Epithelial cell of prostate (primary cell): ENCODE measurements at regions not wholly inside any gene's neighbourhood (a gene's known extent, or its start where the extent isn't known, plus 50 kb on each side); places are given as distances from the start of the nearest gene placed in this dataset.

Experiments used
- DNase-seq: peaks from one replicate; pipeline ENCODE4 v3.0.0-alpha.2; 2011; ENCODE audit warnings: low read depth, low spot score
- H3K27ac ChIP-seq: fragments of 450-650 bp; 2 replicates; pipeline ENCODE4 v1.5.1; 2017; ENCODE audit warnings: mild to moderate bottlenecking

DNA sequence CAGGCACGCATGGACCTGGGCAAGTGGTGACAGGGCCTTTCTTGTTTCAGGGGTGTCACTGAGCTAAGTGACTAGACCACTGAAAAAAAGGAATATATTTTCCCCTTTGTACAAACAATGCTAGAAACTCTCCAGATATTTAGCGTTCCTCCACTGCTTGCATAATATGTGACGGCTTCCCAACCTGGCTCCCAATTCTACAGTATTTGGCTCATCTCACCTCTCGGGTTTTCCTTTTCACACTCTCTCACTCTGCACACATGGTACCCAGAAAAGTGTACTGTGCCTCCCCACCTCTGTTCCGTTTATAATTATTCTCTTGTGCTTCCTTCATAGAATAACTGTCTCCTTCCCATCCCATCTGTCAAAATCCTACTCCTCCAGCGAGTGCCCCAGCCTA, 140.5 kb upstream of the KLHL25 start:
- H3K27ac ChIP-seq, result no peak overlapping the region

DNA sequence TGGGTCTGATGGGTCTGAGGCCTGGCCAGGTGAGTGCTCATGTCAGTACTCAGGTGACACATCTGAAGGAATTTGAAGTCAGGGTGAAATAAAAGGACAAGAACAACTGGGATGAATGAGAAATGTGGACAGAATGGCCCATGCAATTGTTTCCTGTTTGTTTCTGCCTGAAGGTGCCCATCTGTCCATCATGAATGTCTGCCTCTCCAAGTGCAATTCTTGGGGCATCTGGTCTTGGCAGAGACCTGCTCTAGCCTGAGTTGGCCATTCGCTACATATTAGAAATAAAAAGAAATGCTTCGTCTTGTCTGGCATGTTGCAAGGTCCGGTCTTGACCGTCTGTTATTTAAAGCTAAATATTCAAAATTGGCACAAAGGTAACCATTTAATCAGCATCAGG, 142.0 kb upstream of the AGBL1 start:
- DNase-seq, result no peak
- H3K27ac ChIP-seq, result no peak overlapping the region

More for the DNA sequence above, 140.5 kb upstream of the KLHL25 start:
- DNase-seq, result no peak

DNA sequence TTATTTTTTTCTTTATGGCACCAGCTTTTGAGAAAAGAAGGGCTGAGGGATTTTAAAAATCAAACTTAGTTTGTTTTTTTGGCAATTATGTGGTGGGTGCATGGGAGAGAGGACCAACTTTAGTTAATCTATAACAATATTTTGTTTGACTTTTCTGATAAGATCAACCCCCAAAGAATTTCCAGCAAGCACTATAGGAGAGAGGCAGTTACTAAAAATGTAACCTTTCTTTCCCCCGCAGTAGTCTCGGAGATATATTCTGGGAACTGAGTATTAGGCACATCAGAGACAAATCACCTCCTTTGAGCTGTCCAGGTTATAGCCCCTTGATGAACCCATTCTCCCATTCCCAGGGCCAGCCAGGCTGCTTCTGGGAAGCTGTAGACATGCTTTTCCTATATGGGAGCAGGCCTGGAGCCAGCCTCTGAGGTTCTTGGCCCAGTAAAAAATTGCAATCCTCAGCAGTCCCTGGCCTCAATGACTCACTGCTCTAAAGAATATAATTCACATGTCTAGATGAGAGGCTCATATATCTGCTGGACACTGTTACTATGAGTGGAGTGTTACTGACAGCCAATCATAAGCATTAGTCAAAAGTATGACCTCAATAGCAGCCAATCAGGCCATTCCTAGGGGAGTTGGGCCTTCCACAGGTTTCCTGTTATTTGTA, 138.3 kb upstream of the AGBL1 start:
- H3K27ac ChIP-seq, result no peak overlapping the region
- peak; percentile 66 for DNase-seq

DNA sequence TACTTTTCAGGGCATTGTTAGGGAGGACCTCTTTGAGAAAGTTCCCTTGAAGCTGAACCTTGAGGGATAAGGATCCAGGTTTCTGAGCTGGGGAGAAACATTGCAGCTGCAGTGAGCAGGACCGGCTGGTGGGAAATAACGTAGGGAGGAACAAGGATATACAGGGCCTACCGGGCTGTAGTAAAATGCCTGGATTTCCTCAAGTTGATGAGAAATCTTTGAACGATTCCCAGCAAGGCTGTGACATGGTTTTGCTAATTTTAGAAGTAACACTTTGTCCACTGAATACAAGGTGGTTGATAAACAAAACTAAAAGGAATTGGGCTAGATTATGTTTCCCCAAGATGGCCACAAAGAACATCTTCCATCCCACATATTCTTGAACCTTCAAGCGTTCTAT, 137.0 kb upstream of the AGBL1 start:
- no peak overlapping the region for H3K27ac ChIP-seq
- no peak for DNase-seq

DNA sequence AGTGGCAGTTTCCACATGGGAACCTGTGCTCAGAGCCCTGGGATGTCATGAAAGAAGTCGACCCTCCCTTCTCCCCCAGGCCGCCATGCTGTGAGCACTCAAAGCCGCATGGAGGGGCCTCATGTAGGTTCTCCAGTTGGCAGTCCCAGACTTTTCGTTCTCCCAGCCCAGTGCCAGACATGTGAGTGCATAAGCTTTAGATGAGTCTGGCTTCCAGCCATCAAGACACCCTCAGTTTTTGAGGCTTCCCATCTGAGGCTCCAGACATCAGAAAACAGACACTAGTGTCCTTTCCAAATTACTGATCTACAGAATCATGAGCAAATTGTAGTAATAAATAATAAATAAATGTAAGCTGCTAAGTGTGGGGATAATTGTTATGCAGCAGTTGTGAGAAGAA, 136.5 kb upstream of the AGBL1 start:
- DNase-seq, result no peak

DNA sequence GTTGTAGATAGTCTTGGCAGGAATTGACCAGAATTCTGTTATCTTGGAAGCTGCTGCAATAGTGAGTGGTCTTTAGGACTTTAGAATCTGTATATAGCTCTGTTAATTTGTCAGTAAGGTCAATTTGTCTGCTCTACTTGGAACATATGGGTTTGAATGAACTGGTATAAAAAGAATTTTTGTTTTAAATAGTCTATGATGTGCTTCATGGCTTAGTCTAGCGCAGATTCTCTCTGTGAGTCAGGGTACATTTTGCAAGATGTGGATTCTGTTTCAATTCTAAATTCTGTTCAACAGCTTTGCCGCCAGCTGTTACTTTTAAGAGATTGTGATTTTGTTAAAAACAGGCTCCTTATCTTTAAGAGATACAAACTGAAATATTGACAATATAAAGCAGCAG, 135.9 kb upstream of the AGBL1 start:
- H3K27ac ChIP-seq, result no peak overlapping the region
- no peak for DNase-seq

More for the DNA sequence above, 136.5 kb upstream of the AGBL1 start:
- no peak overlapping the region for H3K27ac ChIP-seq

DNA sequence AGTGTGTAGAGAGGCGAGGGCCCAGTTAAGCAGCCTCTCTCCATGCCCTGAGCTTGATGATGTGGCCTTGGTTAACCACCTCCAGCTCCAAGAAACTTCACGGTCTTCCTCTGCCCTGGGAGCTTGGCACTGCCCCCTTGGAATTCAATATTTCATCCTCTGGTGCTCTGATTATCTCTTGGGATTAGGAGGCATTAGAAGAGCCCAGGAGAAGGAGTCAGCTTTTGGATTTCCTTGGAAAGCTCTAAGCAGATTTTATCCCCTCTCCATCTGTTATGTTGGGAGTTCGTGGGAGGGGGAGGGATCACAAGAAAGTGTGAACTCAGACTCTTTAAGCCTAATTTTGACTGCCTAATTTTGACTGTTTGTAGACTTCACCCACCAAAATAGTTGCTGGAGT, 132.7 kb upstream of the AGBL1 start:
- no peak overlapping the region for H3K27ac ChIP-seq
- DNase-seq, result no peak

DNA sequence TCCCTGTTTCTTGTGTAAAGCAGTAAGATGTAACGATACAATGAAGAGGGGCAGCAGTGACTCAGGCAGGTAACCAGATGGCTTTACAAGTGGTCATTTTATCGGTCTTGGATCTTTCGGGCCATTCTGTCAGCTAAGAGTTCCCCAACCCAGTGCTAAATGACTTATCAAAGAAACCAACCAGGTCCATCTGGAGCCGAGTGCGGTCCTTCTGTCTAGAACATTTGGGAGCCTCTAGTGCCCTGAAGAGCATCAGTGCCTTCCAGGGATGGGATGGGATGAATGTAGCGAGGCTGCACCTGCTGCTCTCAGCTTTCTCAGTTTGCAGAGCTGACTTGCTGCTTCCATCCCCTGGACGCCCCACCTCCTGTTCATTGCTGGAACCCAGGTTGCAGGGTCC, 131.7 kb upstream of the AGBL1 start:
- no peak overlapping the region for H3K27ac ChIP-seq
- DNase-seq, result no peak

DNA sequence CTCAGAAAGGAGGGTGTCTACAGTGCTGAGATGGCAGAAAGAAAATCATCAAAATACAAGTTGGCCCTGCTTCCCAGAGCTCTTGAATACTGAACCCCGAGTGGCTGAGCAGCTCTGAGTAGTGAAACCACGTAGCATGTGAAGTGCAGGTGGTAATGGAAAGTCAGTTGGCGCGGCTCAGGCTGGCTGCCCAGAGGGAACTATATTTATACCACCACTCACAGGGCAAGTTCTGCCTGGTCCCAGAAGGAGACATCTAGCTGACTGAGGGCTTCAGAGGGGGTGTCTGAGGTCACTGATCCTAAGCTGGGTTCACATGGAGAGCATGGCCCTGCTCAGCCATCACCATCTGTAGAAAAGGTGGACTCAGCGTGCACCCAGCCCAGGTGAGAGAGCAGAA, 129.6 kb upstream of the AGBL1 start:
- H3K27ac ChIP-seq, result no peak overlapping the region
- DNase-seq, result no peak

DNA sequence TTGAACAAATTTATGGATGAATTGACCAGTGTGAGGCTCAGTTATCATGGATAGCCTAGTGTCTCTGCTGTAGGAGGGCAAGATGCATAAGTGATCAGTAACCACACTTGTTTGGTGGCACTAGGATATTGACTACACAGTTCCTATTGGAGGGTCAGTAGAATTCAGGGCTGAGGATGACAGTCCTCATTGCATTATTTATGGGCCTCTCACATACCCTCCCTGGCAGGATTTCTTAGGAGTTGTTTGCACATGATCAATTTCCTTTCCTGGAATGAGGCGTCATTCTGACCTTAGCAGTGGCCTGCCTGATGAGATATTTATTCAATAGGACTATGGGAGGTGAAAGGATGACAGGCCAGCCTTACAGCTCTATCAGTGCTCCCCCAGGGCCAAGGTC, 125.1 kb upstream of the AGBL1 start:
- no peak for DNase-seq

DNA sequence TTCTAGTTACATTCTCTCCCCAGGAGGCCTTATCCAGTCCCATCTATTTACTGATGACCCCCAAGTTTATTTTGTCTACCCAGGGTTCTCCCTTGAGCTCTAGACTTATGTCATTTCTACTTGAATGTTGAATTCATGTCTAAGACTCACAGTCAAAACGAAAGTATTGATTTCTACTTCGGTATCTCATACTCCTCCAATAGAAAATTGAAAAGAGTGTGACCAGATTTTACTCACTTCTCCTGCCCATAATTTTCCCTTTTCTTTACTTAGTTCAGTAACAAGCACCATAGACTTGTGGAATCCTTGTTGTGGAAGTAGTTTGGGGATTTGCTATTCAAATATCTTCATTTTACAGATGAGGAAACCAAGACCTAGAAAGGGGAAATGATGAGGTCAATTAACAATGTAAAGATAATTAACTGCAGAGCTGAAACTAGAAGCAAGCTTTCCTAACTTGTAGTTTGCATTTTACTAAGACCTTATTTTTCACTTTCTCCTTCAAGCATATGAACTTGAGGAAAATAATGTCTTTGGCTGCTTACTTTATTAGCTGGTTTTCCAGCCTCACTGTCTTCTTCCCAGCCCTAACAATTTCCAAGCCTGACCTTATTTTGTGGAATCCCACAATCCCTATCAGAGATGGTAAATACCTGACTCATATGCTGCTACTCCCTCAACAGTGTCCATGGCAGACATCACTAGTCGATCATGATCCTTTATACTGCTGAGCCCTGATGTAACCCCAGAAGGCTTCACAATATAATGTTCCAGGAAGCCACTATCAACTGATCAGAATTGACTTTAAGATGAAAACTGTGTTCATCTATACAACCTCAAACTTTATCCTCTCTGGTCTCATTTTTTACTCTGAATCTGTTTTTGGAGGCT, 123.9 kb upstream of the AGBL1 start:
- DNase-seq, result no peak
- H3K27ac ChIP-seq, result no peak overlapping the region

More for the DNA sequence above, 125.1 kb upstream of the AGBL1 start:
- no peak overlapping the region for H3K27ac ChIP-seq

DNA sequence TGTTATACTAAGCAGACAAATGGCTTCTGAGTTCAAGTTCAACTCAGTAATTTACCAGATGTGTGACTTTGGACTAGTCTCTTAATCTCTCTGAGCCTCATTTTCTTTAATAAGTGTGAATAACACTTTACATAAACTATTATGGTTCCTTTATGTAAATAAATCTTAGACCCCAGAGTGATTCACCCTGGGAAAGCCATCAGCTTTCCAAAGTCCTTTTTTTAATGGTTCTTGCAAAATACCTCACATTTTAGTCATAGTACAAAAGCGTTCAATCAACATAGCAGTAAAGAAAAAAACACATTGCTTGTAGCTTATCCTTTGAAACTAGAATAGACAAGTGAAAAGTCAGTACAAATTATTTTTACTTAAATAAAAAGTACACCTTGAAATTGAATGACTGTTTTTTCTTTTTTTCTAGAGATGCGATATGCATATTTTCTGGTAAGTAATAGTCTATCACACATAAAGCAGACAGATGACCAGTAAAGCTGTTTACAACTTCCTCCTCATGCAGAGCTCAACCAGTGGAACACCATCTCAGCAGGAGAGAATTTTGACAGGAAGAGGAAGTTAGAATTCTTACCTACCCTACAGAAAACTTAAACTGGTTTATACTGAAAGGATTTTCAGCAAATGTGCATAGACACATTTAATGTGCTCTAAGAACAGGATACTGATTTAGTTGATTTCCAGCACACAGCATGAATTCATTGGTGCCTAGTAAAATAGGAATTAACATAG, 123.0 kb upstream of the AGBL1 start:
- no peak for DNase-seq

DNA sequence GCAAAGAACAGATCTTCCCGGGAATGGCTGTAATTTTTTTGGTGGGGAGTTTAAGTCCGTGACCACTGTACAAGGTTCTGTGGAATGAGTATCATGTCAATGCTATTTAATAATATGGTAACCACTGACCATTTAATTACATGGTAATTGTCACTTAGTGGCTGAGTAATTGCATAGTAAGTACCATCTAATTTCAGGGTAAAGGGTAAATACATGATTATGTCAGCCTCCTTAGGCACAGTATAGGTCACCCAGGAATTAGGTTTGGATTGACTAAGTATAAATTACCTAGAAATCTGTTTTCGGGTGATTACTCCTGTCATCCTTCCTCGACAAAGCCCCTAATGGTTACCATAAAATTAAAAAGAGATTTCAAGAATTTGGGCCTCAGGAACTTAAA, 120.1 kb upstream of the AGBL1 start:
- H3K27ac ChIP-seq, result no peak overlapping the region
- DNase-seq, result no peak

More for the DNA sequence above, 123.0 kb upstream of the AGBL1 start:
- H3K27ac ChIP-seq, result no peak overlapping the region

DNA sequence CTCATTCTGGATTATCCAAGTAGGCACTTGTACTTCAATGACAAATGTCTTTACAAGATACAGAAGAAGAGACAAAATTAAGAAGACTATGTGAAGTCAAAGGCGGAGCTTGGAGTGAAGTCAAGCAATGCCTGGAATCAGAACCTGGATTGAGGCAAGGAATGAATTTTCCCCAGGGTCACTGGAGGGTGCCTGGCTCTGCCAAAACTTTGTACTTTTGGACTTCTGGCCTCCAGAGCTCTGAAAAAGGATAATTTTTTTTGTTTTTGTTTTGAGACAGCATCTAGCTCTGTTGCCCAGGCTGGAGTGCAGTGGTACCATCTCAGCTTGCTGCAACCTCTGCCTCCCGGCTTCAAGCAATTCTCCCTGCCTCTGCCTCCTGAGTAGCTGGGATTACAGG, 119.3 kb upstream of the AGBL1 start:
- H3K27ac ChIP-seq, result no peak overlapping the region
- DNase-seq, result no peak

DNA sequence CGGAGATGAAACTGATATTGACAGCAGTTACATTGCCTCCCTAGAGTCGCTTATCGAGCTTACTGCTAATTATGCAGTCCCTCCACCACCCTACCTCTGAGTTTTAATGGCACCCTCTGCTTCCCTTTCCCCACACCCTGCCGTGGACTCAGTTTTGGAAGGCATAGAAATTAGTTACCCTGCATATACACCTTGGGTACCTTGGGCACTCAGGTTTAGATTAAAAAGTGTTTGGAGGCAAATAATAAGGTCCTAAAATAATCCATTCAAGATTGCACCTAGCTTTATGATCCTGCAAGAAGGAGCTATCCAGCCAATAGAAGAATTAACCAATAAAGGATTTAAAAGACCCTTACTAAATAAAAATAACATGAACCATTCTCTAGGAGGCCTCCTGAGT, 117.8 kb upstream of the AGBL1 start:
- no peak for DNase-seq
- H3K27ac ChIP-seq, result no peak overlapping the region

DNA sequence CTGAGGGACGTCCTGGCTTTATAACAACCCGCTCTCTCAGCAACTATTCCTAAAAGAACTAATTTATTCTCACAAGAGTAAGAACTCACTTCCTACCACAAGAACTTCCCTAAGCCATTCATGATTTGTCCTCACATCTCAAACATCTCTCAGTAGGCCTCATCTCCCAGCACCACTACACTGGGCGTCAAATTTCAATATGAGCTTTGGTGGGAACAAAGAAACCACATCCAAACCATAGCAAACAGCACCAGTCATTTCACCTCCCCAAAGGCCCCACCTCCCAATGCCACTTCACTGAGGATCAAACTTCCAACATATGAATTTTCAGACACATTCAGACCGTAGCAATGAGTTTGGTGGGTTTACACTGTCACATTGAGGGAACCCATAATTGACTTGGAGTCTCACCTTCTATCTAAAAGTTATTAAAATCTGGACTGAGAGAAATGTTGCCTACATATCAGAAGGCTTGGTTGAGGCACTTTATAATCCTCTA, 116.4 kb upstream of the AGBL1 start:
- no peak overlapping the region for H3K27ac ChIP-seq
- no peak for DNase-seq

DNA sequence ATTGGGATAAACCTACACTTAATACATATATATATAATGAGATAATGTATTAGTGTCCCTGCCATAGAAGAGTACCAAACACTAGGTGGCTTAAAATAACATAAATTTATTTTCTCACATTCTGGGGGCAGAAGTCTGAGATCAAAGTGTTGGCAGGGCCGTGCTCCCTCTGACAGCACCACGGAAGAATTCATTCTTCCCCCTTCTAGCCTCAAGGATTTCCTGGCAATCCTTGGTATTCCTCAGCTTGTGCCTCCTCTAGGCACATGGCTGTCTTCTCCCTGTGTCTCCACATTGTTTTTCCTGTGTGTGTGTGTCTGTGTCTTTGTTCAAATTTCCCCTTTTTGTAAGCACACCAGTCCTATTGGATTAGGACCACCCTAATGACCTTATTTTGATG, 115.2 kb upstream of the AGBL1 start:
- DNase-seq, result no peak
- H3K27ac ChIP-seq, result no peak overlapping the region

DNA sequence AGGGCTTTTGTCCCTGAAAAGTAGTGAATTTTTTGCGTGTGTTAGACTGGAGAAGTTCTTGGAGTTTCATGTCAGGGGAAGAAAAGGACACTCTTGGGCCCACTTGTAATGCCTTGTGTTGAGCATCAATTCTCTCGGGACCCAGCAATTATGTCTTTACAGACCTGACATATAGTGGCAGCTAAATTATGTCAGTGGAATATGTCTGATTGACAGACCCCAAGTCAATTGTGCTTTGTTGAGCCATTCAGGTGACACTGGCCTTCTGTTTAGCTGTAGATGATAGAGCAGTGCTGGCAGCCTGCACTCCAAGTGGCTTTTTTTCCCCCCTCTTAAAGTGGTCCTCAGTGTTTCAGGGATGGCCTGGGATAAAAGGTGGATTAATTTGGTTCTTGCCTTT, 112.1 kb upstream of the AGBL1 start:
- DNase-seq, result no peak
- no peak overlapping the region for H3K27ac ChIP-seq

DNA sequence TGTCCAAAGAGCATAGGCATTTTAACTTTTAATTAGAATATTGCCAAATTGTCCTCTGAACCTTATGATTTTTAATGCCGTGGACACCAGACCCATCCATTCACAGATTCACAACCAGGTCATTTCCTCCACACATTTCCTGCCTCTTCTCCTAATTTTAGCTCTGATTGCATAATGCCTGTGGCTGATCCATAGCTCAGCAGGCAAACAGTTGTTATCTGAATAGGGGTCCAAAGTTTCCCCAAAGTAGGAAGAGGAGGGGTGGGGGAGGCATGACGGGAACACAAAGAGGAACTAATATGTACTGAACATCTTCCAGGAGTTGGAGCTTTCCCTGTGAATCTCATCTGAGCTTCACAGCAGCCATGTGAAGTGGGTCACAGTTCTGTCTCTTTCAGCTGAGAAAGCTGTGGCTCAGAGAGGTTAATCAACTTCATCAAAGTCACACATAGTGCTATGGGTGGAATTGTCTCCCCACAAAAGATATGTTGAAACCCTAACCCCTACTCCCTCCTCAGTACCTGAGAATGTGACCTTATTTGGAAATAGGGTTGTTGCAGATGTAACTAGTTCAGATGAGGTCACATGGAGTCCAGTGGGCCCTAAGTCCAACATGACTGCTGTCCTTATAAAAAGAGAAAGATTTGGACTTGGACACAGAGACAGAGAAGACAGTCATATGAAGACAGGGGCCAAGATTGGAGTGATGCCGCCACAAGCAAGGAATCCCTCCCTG, 106.7 kb upstream of the AGBL1 start:
- DNase-seq, result no peak
- no peak overlapping the region for H3K27ac ChIP-seq
